GM19239 (cell line): ENCODE measurements at regions not wholly inside any gene's neighbourhood (a gene's known extent, or its start where the extent isn't known, plus 50 kb on each side); places are given as distances from the start of the nearest gene placed in this dataset.
"Not testable (repeated sequence)": the region's sequence is repeated elsewhere in the genome, so short reads cannot be mapped to it uniquely, and the experiment has no call there.

Experiments used
- DNase-seq: peaks from one replicate; pipeline ENCODE4 v3.0.0; 2011; ENCODE audit warnings: low spot score; ENCODE audit not compliant: insufficient read length
- FAIRE-seq: peaks from 2 replicates; lab custom pipeline; 2011; peaks lifted over from hg19 to GRCh38; lab: Jason Lieb, UNC

GRCh38 chr14:27435923-27436670, 838.3 kb upstream of the NOVA1 start:
- FAIRE-seq (no peak), DNase-seq (no peak)

- FAIRE-seq (no peak), DNase-seq (no peak)
Observed at GRCh38 chr14:27484633-27485032, 886.8 kb upstream of the NOVA1 start.

GRCh38 chr14:27485193-27485592, 887.4 kb upstream of the NOVA1 start:
- no peak for FAIRE-seq

GRCh38 chr14:27506272-27506671, 908.4 kb upstream of the NOVA1 start:
- FAIRE-seq = no peak
- no peak for DNase-seq

More at GRCh38 chr14:27485193-27485592, 887.4 kb upstream of the NOVA1 start:
- DNase-seq = no peak

- FAIRE-seq = no peak
- DNase-seq = no peak
Observed at GRCh38 chr14:27528328-27528727, 930.5 kb upstream of the NOVA1 start.

- DNase-seq (no peak), FAIRE-seq (no peak)
Observed at GRCh38 chr14:27536748-27537147, 938.9 kb upstream of the NOVA1 start.

GRCh38 chr14:27546111-27546510, 948.3 kb upstream of the NOVA1 start:
- DNase-seq (no peak), FAIRE-seq (no peak)

- FAIRE-seq = no peak
- no peak for DNase-seq
Observed at GRCh38 chr14:27553790-27554189, 956.0 kb upstream of the NOVA1 start.

- FAIRE-seq = no peak
Observed at GRCh38 chr14:27557445-27557844, 959.6 kb upstream of the NOVA1 start.

GRCh38 chr14:27559848-27560247, 962.0 kb upstream of the NOVA1 start:
- DNase-seq = no peak
- no peak for FAIRE-seq

More at GRCh38 chr14:27557445-27557844, 959.6 kb upstream of the NOVA1 start:
- DNase-seq = no peak

GRCh38 chr14:27566843-27567382, 969.1 kb upstream of the NOVA1 start:
- no peak for DNase-seq
- FAIRE-seq = no peak

GRCh38 chr14:27573018-27573417, 975.2 kb upstream of the NOVA1 start:
- DNase-seq = no peak
- no peak for FAIRE-seq

- no peak for DNase-seq
Observed at GRCh38 chr14:27587103-27587502, 989.3 kb upstream of the NOVA1 start.

GRCh38 chr14:27605282-27605681, 1007.4 kb upstream of the NOVA1 start:
- FAIRE-seq (no peak), DNase-seq (no peak)

More at GRCh38 chr14:27587103-27587502, 989.3 kb upstream of the NOVA1 start:
- no peak for FAIRE-seq

- no peak for FAIRE-seq
Observed at GRCh38 chr14:27608377-27608776, 1010.5 kb upstream of the NOVA1 start.

GRCh38 chr14:27612121-27612520, 1014.3 kb upstream of the NOVA1 start:
- DNase-seq (no peak), FAIRE-seq (no peak)

More at GRCh38 chr14:27608377-27608776, 1010.5 kb upstream of the NOVA1 start:
- no peak for DNase-seq

- FAIRE-seq (no peak), DNase-seq (no peak)
Observed at GRCh38 chr14:27613102-27613501, 1015.3 kb upstream of the NOVA1 start.

- FAIRE-seq (no peak), DNase-seq (no peak)
Observed at GRCh38 chr14:27623782-27624181, 1025.9 kb upstream of the NOVA1 start.

GRCh38 chr14:27634056-27634970, 1036.5 kb upstream of the NOVA1 start:
- no peak for FAIRE-seq
- no peak for DNase-seq

GRCh38 chr14:27640688-27641087, 1042.9 kb upstream of the NOVA1 start:
- not testable (repeated sequence) for FAIRE-seq, DNase-seq
